ENCODE measurements at regions not wholly inside any gene's neighbourhood (a gene's known extent, or its start where the extent isn't known, plus 50 kb on each side); places are given as distances from the start of the nearest gene placed in this dataset.

DNA sequence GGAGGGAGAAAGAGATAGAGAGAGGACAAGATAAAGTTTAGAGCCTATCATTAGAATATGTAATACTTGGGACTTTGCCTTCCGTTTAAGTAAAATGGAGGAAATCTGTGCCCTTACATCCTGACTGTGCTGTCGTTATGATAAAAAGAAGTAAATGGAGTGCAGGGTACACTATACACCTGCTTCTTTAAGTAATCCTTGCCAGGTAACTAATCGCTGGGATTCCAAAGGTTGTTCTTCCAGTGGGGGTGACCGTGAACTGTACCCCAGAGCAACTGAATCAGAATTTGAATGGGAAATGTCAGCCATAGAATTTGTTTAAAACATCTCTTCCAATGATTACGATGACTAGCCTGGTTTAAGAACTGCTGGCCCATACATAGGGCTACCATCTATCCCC is 126.1 kb upstream of the EEA1 start:
- no peak for TF ChIP-seq POLR2A (IDR thresholded peaks at IDR 0.05; ENCODE audit: control extremely low read depth in 1 of 2, low read depth in 2 of 2, low read length in 2 of 2)
- no peak for TF ChIP-seq CEBPB (IDR thresholded peaks at IDR 0.05; ENCODE audit: low read depth, low read length)
- TF ChIP-seq, protein P1, sequence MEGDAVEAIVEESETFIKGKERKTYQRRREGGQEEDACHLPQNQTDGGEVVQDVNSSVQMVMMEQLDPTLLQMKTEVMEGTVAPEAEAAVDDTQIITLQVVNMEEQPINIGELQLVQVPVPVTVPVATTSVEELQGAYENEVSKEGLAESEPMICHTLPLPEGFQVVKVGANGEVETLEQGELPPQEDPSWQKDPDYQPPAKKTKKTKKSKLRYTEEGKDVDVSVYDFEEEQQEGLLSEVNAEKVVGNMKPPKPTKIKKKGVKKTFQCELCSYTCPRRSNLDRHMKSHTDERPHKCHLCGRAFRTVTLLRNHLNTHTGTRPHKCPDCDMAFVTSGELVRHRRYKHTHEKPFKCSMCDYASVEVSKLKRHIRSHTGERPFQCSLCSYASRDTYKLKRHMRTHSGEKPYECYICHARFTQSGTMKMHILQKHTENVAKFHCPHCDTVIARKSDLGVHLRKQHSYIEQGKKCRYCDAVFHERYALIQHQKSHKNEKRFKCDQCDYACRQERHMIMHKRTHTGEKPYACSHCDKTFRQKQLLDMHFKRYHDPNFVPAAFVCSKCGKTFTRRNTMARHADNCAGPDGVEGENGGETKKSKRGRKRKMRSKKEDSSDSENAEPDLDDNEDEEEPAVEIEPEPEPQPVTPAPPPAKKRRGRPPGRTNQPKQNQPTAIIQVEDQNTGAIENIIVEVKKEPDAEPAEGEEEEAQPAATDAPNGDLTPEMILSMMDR (IDR thresholded peaks at IDR 0.05; ENCODE audit: control extremely low read depth in 1 of 3, insufficient read depth in 1 of 3, low read depth in 1 of 3, low read length in 3 of 3) = no peak
- TF ChIP-seq JUND (IDR thresholded peaks at IDR 0.05; ENCODE audit: low read length) = no peak
- TF ChIP-seq, protein P2, sequence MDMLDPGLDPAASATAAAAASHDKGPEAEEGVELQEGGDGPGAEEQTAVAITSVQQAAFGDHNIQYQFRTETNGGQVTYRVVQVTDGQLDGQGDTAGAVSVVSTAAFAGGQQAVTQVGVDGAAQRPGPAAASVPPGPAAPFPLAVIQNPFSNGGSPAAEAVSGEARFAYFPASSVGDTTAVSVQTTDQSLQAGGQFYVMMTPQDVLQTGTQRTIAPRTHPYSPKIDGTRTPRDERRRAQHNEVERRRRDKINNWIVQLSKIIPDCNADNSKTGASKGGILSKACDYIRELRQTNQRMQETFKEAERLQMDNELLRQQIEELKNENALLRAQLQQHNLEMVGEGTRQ (IDR thresholded peaks at IDR 0.05; ENCODE audit: low read length) = no peak
- no peak for TF ChIP-seq NRF1 (IDR thresholded peaks at IDR 0.05; ENCODE audit: low read depth, low read length)
- TF ChIP-seq ZNF274 (IDR thresholded peaks at IDR 0.05; ENCODE audit: borderline replicate concordance, extremely low read depth, low read length) = no peak
- no peak for TF ChIP-seq POLR2AphosphoS5 (IDR thresholded peaks at IDR 0.05; ENCODE audit: low read depth, low read length)
- TF ChIP-seq YY1 (IDR thresholded peaks at IDR 0.05; ENCODE audit: low read depth, low read length) = no peak
- TF ChIP-seq SIN3A (conservative IDR thresholded peaks at IDR 0.05 in 1 of 2, IDR thresholded peaks at IDR 0.05 in 1 of 2; ENCODE audit: low read depth in 1 of 2, low read length in 2 of 2) = no peak

All from H1 (cell line).